Gastroesophageal sphincter (tissue), 4 donors: ENCODE measurements at regions not wholly inside any gene's neighbourhood (a gene's known extent, or its start where the extent isn't known, plus 50 kb on each side); places are given as distances from the start of the nearest gene placed in this dataset.

Experiments
- ATAC-seq: fragments of 150-250 bp; one replicate; pipeline ENCODE4 v1.9.1; 2016; ENCODE audit warnings: mild to moderate bottlenecking, moderate library complexity
- H3K27ac ChIP-seq, 4 donors: fragments of 200-600 bp; sonication (generic) in 3 of 4; 1 replicate in 3 of 4; 2 replicates in 1 of 4; pipeline ENCODE4 v1.5.1; 2016 to 2019
- H3K27me3 ChIP-seq: fragments of 200-600 bp; sonication (generic); one replicate; pipeline ENCODE4 v1.5.1; 2019
- H3K36me3 ChIP-seq, 2 donors: fragments of 200-600 bp; sonication (generic); one replicate each; pipeline ENCODE4 v1.5.1; 2019; ENCODE audit warnings: control low read depth in 1 of 2
- H3K4me1 ChIP-seq, 3 donors: fragments of 200-600 bp; sonication (generic); 1 replicate in 2 of 3; 2 replicates in 1 of 3; pipeline ENCODE4 v1.5.1; 2016 to 2019; ENCODE audit warnings: control low read depth in 2 of 3
- H3K4me3 ChIP-seq, 2 donors: fragments of 200-600 bp; sonication (generic); one replicate each; pipeline ENCODE4 v1.5.1; 2019; ENCODE audit warnings: mild to moderate bottlenecking in 1 of 2, moderate library complexity in 1 of 2
- H3K9me3 ChIP-seq, 3 donors: fragments of 200-600 bp; sonication (generic); one replicate each; pipeline ENCODE4 v1.5.1; 2017 to 2019; ENCODE audit warnings: control low read depth in 2 of 3
- CTCF ChIP-seq, 4 experiments: fragments of 200-600 bp in 2 of 4; fragments of 450-650 bp in 2 of 4; sonication (generic) in 1 of 4; IDR thresholded peaks; one replicate each; pipeline ENCODE4 v1.5.1; 2017 to 2019; ENCODE audit warnings: antibody characterized with exemption in 4 of 4, mild to moderate bottlenecking in 2 of 4, moderate library complexity in 2 of 4
- EP300 ChIP-seq: sonication (generic); formaldehyde crosslinking; IDR thresholded peaks from one replicate; pipeline ENCODE4 v1.6.1; 2017; ENCODE audit warnings: antibody characterized with exemption, mild to moderate bottlenecking
- POLR2A ChIP-seq, 2 donors: fragments of 450-650 bp; IDR thresholded peaks; one replicate each; pipeline ENCODE4 v1.6.1; 2017; ENCODE audit warnings: antibody characterized with exemption in 2 of 2, mild to moderate bottlenecking in 2 of 2, moderate library complexity in 1 of 2
- POLR2AphosphoS5 ChIP-seq: sonication (generic); formaldehyde crosslinking; IDR thresholded peaks from one replicate; pipeline ENCODE4 v1.6.1; 2017; ENCODE audit warnings: antibody characterized with exemption
- WGBS, 2 donors: methylation state at CpG; one replicate each; pipeline ENCODE4 v1.1.5; 2018; ENCODE audit warnings: low coverage in 1 of 2; 5-methylcytosine and 5-hydroxymethylcytosine counted together

- no peak for TF ChIP-seq EP300
- no peak for TF ChIP-seq CTCF (IDR thresholded peaks at IDR 0.05)
- H3K27me3 ChIP-seq: peaks cover 39% of the 10 kb centered on the region
These were observed 318.4 kb downstream of the IRX2 start for GRCh38 chr5:2433086-2433485.

DNA sequence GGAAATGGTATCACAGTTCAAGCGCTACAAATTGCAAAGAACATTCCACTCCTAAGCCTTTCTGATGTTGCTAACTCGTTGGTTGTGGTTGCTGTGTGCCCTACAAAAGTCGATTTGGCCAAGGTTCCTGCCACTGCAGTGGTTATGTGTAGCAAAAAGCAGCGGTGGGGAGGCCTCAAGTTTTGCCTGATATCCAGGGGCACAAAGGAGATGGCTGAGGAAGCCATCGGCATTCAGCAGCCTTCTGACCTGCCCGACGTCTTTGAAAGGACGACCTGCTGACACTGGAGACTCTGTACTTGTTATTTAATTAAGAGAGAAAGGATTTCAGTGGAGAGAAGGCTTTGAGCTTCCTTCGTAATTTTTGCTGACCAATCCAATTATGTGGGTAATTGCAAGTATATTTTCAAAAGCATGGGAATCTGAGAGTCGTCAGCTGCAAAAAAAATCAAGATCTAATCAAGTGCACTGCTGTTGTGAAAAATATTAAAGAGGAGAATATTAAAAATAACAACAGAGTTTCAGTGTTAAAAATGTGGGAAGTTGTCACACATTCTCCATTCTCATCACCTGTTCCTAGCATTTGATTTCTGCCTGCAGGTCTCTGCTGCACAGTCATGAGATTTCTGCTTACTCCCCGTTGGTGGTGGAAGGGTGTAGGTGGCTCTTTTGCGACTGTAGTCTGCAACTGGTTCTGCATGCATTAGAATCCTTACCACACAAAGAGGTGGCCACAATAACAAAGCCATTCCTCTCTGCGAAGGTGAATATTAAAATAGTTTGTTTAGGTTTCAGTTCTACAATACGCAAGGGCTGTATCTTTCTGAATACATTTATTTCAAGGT is 319.2 kb downstream of the IRX2 start:
- WGBS, 2 donors: 23 to 36% methylated on average over 4 to 12 of the region's 14 CpGs
- Histone ChIP-seq H3K9me3 (no peaks in the 10 kb centered on the region), H3K4me1 (no peaks in the 10 kb centered on the region), H3K4me3 (no peak overlapping the region), H3K27me3 (peaks cover 39% of the 10 kb centered on the region), H3K36me3 (no peaks in the 10 kb centered on the region), H3K27ac (no peak overlapping the region)
- TF ChIP-seq POLR2A (IDR thresholded peaks at IDR 0.05): no peak
- no peak for TF ChIP-seq EP300
- no peak for TF ChIP-seq CTCF (IDR thresholded peaks at IDR 0.05)
- no peak for TF ChIP-seq POLR2AphosphoS5
- ATAC-seq: no peak

More at GRCh38 chr5:2433086-2433485, 318.4 kb downstream of the IRX2 start:
- H3K36me3 ChIP-seq: no peaks in the 10 kb centered on the region
- H3K9me3 ChIP-seq: no peaks in the 10 kb centered on the region
- no peak overlapping the region for H3K4me3 ChIP-seq
- 10 to 16% methylated on average over 6 of the region's 6 CpGs for WGBS, 2 donors
- no peak for ATAC-seq
- no peaks in the 10 kb centered on the region for H3K4me1 ChIP-seq
- no peak overlapping the region for H3K27ac ChIP-seq

GRCh38 chr5:2430606-2431005 is 320.9 kb downstream of the IRX2 start:
- WGBS, 2 donors: 53 to 68% methylated on average over 2 to 5 of the region's 5 CpGs
- H3K27me3 ChIP-seq: peaks cover 39% of the 10 kb centered on the region
- no peak for ATAC-seq
- no peaks in the 10 kb centered on the region for H3K4me1 ChIP-seq
- no peaks in the 10 kb centered on the region for H3K36me3 ChIP-seq
- H3K9me3 ChIP-seq: no peaks in the 10 kb centered on the region
- TF ChIP-seq POLR2A (IDR thresholded peaks at IDR 0.05) (no peak), EP300 (no peak), CTCF (IDR thresholded peaks at IDR 0.05) (no peak), POLR2AphosphoS5 (no peak)
- H3K27ac ChIP-seq: no peak overlapping the region
- H3K4me3 ChIP-seq: no peak overlapping the region

GRCh38 chr5:2427983-2428382 is 323.5 kb downstream of the IRX2 start:
- peaks cover 25% of the 10 kb centered on the region for H3K27me3 ChIP-seq
- TF ChIP-seq POLR2AphosphoS5 (no peak), CTCF (IDR thresholded peaks at IDR 0.05) (no peak), EP300 (no peak), POLR2A (IDR thresholded peaks at IDR 0.05) (no peak)
- no peaks in the 10 kb centered on the region for H3K36me3 ChIP-seq
- no peak overlapping the region for H3K4me3 ChIP-seq
- H3K4me1 ChIP-seq: no peaks in the 10 kb centered on the region
- no peak overlapping the region for H3K27ac ChIP-seq
- 53 to 69% methylated on average over 3 to 4 of the region's 4 CpGs for WGBS, 2 donors
- H3K9me3 ChIP-seq: peaks cover 0 to 11% (median 0%) of the 10 kb centered on the region in 3 donors
- no peak for ATAC-seq

DNA sequence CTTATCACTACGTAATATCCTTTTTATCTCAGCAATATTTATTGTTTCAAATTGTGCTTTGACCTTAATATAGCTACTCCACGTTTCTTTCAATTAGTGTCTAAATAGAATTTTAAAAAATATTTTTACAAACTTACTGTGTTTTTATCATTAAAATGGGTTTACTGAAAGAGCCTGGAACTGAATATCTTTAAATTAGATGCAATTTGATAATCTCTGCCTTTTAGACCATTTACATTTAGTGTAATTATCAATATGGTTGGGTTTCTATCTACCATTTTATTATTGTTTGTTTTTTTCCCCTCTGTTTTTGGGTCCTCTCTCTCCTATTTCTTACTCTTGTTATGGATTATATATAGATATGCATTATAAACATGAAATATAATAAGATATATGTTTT is 327.8 kb downstream of the IRX2 start:
- H3K27ac ChIP-seq: no peak overlapping the region
- H3K27me3 ChIP-seq: peaks cover 1% of the 10 kb centered on the region
- no peak for TF ChIP-seq EP300
- TF ChIP-seq POLR2AphosphoS5: no peak
- no peak for TF ChIP-seq POLR2A (IDR thresholded peaks at IDR 0.05)
- TF ChIP-seq CTCF (IDR thresholded peaks at IDR 0.05): no peak
- ATAC-seq: no peak
- WGBS, 2 donors: 69% methylated on average over 2 of the region's 2 CpGs
- H3K4me1 ChIP-seq: no peaks in the 10 kb centered on the region
- H3K4me3 ChIP-seq: no peak overlapping the region
- no peaks in the 10 kb centered on the region for H3K36me3 ChIP-seq
- H3K9me3 ChIP-seq: peaks cover 0 to 29% (median 0%) of the 10 kb centered on the region in 3 donors
